ENCODE measurements at regions not wholly inside any gene's neighbourhood (a gene's known extent, or its start where the extent isn't known, plus 50 kb on each side); places are given as distances from the start of the nearest gene placed in this dataset.

GRCh38 chr10:131429942-131430341 lies 118.4 kb upstream of the TCERG1L start:
- no peak for TF ChIP-seq CTCF (IDR thresholded peaks at IDR 0.05; ENCODE audit: low read depth, low read length)
- no peak for TF ChIP-seq POLR2A (IDR thresholded peaks at IDR 0.05; ENCODE audit: extremely low read depth, insufficient read length)

All from NB4 (cell line).